HEK293T (cell line): ENCODE measurements at regions not wholly inside any gene's neighbourhood (a gene's known extent, or its start where the extent isn't known, plus 50 kb on each side); places are given as distances from the start of the nearest gene placed in this dataset.

Source experiments
- ARNT ChIP-seq: fragments of 450-650 bp; IDR thresholded peaks from 2 replicates; pipeline ENCODE4 v1.6.1; 2017; ENCODE audit warnings: mild to moderate bottlenecking
- BHLHE40 ChIP-seq: fragments of 450-650 bp; IDR thresholded peaks from 2 replicates; pipeline ENCODE4 v1.6.1; 2016; ENCODE audit warnings: mild to moderate bottlenecking, moderate library complexity, borderline replicate concordance
- CTBP1 ChIP-seq: fragments of 450-650 bp; IDR thresholded peaks from 2 replicates; pipeline ENCODE4 v1.6.1; 2016; ENCODE audit warnings: borderline replicate concordance
- FOXM1 ChIP-seq: fragments of 450-650 bp; IDR thresholded peaks from 2 replicates; pipeline ENCODE4 v1.6.1; 2017; ENCODE audit warnings: mild to moderate bottlenecking, borderline replicate concordance
- L3MBTL2 ChIP-seq: fragments of 450-650 bp; conservative IDR thresholded peaks from 2 replicates; pipeline ENCODE4 v1.6.1; 2016; ENCODE audit warnings: mild to moderate bottlenecking
- NFRKB ChIP-seq: fragments of 450-650 bp; IDR thresholded peaks from 2 replicates; pipeline ENCODE4 v1.6.1; 2016; ENCODE audit warnings: mild to moderate bottlenecking, moderate library complexity
- SP1 ChIP-seq: fragments of 450-650 bp; IDR thresholded peaks from 2 replicates; pipeline ENCODE4 v1.6.1; 2017
- SUZ12 ChIP-seq: fragments of 450-650 bp; IDR thresholded peaks from 2 replicates; pipeline ENCODE4 v1.6.1; 2016; ENCODE audit warnings: mild to moderate bottlenecking
- TARDBP ChIP-seq: fragments of 450-650 bp; IDR thresholded peaks from 2 replicates; pipeline ENCODE4 v1.6.1; 2016
- ZNF384 ChIP-seq: fragments of 450-650 bp; IDR thresholded peaks from 2 replicates; pipeline ENCODE4 v1.6.1; 2016

DNA sequence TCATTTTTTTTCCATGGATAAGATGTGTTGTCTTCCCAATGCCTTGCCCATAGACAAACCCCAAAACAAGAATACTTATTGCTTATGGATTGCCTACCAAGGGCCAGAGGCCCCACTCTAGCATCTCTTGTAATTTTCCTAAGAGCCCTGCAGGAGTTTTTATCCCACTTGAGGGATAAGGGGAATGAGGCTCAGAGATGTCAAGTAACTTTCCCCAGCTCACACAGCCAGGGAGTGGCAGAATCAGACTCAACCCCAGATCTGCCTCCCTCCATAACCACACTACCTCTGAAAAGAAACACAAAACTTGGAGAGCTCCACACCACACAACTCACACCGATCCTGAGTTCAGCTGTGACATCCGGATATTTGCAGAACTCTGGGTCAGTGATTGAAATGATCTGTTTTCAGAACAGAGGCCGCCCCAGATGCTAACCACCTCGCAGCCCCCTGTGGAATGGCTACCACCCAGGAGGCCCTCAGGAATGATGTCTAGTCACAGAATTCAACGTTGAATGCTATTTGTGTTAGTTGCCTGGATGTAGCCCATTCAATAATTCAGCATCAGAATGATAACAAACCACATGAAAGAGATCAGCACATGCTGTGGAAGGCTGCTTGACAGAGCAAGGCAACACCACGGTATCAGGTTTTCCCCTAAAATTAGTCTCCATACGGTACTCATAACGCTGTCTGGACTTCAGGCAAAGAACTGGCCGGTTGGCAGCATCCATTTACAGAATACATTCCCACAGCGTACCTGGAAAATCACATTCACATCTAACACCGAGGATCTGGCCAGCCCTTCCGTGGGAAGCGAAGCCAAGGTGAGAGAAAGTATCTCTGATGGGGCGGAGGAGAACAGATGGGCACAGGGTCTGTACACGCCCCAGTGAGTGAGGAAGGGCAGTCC is 231.9 kb downstream of the TOMM20 start:
- TF ChIP-seq FOXM1 (no peak), SUZ12 (no peak), NFRKB (no peak), CTBP1 (no peak), L3MBTL2 (no peak), ARNT (no peak), BHLHE40 (no peak), SP1 (no peak), ZNF384 (no peak), TARDBP (no peak)
